Ascending aorta (tissue), 2 donors: ENCODE measurements at regions not wholly inside any gene's neighbourhood (a gene's known extent, or its start where the extent isn't known, plus 50 kb on each side); places are given as distances from the start of the nearest gene placed in this dataset.

Source experiments
- DNase-seq, 2 donors: peaks; one replicate each; pipeline ENCODE4 v3.0.0-alpha.2; 2019; ENCODE audit warnings: low spot score in 2 of 2
- H3K27ac ChIP-seq, 2 donors: fragments of 200-600 bp; sonication (generic); one replicate each; pipeline ENCODE4 v1.5.1; 2016 to 2017; ENCODE audit warnings: mild to moderate bottlenecking in 1 of 2
- H3K27me3 ChIP-seq: fragments of 200-600 bp; sonication (generic); one replicate; pipeline ENCODE4 v1.5.1; 2017
- H3K36me3 ChIP-seq, 2 donors: fragments of 200-600 bp; sonication (generic); one replicate each; pipeline ENCODE4 v1.5.1; 2016
- H3K4me1 ChIP-seq, 2 donors: fragments of 200-600 bp; sonication (generic); one replicate each; pipeline ENCODE4 v1.5.1; 2016 to 2017; ENCODE audit warnings: mild to moderate bottlenecking in 1 of 2
- H3K4me3 ChIP-seq, 2 donors: fragments of 200-600 bp; sonication (generic); one replicate each; pipeline ENCODE4 v1.5.1; 2016 to 2017; ENCODE audit warnings: mild to moderate bottlenecking in 1 of 2
- H3K9me3 ChIP-seq, 2 donors: fragments of 200-600 bp; sonication (generic); one replicate each; pipeline ENCODE4 v1.5.1; 2016
- intact Hi-C: fragments of 100-400 bp; cut with DNase I; formaldehyde crosslinking; loops from one replicate; pipeline ENCODE4 v1.15.1; 2023
- TF ChIP-seq, protein P1 (sequence below), 3 experiments: fragments of 200-600 bp in 2 of 3; fragments of 450-650 bp in 1 of 3; sonication (generic) in 2 of 3; IDR thresholded peaks; one replicate each; pipeline ENCODE4 v1.5.1; 2016 to 2019; ENCODE audit warnings: antibody characterized with exemption in 3 of 3, mild to moderate bottlenecking in 1 of 3, moderate library complexity in 1 of 3

DNA sequence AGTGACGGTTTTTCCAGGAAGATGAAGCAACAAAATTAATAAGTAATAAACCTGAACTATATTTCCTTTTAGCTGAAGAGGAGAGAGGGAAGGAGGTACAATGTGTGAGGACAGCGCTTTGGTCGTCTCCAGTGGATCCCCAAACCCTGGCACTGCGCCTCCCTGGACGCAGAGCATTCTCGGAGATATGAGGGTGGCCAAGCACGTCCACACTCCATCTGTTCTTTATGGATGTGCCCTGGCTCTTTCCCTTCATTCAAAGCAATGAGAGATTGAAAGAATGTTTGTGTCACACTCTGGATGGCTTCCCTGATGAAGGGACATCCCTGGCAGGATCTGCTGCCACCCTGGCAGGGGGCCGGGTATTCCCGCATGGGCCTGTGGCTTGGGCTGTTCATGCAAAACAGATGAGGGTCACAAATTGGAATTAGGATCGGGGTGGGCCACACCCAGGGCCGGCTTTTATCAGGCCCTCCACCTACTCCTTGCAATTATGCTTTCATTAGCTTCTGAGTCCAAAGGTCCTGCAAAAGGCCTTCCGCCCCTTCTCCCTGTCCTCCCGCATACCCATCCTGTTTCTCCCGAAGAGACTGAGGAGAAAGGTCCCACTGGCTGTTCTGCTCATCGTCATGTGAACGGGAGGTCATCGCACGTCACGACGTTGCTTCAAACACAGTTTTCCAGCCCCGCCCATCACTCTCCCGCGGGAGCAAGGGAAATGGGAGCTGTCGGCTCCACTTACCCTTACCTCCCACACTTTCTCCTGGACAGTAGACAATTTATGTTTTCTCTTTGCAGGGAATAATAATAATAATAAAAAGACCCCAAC lies 286.1 kb upstream of the IRX4 start:
- DNase-seq: no peak
- TF ChIP-seq, protein P1, sequence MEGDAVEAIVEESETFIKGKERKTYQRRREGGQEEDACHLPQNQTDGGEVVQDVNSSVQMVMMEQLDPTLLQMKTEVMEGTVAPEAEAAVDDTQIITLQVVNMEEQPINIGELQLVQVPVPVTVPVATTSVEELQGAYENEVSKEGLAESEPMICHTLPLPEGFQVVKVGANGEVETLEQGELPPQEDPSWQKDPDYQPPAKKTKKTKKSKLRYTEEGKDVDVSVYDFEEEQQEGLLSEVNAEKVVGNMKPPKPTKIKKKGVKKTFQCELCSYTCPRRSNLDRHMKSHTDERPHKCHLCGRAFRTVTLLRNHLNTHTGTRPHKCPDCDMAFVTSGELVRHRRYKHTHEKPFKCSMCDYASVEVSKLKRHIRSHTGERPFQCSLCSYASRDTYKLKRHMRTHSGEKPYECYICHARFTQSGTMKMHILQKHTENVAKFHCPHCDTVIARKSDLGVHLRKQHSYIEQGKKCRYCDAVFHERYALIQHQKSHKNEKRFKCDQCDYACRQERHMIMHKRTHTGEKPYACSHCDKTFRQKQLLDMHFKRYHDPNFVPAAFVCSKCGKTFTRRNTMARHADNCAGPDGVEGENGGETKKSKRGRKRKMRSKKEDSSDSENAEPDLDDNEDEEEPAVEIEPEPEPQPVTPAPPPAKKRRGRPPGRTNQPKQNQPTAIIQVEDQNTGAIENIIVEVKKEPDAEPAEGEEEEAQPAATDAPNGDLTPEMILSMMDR (IDR thresholded peaks at IDR 0.05): no peak

DNA sequence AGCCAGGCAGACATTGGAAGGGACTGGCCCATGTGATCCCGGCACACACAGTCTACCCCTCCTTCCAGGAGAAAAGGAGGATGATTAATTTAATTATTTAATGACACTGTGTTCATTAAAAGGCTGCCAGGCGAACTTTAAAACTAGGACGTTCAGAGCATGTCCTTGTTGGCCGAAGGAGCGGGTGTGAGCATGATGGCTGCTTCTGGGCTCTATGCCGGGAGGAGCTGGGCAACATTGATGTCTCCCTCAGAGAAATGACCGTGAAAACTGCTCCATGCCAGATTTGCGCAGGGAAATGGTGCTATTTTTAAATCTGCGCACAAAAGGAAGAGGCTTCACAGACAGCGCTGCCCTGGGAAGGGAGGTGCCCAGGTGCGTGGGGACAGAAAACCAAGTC lies 284.9 kb upstream of the IRX4 start:
- H3K4me1 ChIP-seq: no peaks in the 10 kb centered on the region
- H3K9me3 ChIP-seq: no peaks in the 10 kb centered on the region
- no peaks in the 10 kb centered on the region for H3K36me3 ChIP-seq
- TF ChIP-seq, protein P1 (IDR thresholded peaks at IDR 0.05): no peak
- intact Hi-C loops: no loop called here
- no peak overlapping the region for H3K27ac ChIP-seq
- H3K4me3 ChIP-seq: no peak overlapping the region
- H3K27me3 ChIP-seq: no peaks in the 10 kb centered on the region
- no peak for DNase-seq

More for the DNA sequence above, 286.1 kb upstream of the IRX4 start:
- no peak overlapping the region for H3K27ac ChIP-seq
- no peaks in the 10 kb centered on the region for H3K36me3 ChIP-seq
- H3K4me1 ChIP-seq: no peaks in the 10 kb centered on the region
- H3K4me3 ChIP-seq: no peak overlapping the region
- no peaks in the 10 kb centered on the region for H3K27me3 ChIP-seq
- H3K9me3 ChIP-seq: no peaks in the 10 kb centered on the region
- intact Hi-C loops: no loop called here

DNA sequence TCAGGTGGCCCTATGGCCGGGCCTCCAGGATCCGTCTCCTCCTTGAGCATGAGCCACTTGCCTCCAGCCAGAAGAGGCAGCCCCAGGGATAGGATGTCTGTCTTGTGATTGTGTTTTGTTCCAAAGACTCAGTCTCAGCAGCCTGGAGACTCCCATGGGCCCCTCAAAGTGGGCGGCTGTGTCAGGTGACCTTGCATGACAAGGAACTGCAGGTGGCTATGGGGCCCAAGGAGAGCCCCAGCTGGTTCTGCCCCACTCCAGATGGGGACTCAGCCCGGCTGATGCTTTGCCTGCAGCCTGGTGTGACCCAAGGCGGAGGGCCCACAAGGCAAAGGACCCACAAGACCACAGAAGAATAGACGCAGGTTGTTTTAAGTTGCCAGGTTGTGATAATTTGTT lies 284.3 kb upstream of the IRX4 start:
- Histone ChIP-seq H3K36me3 (no peaks in the 10 kb centered on the region), H3K4me1 (no peaks in the 10 kb centered on the region), H3K9me3 (no peaks in the 10 kb centered on the region), H3K27ac (no peak overlapping the region), H3K27me3 (no peaks in the 10 kb centered on the region), H3K4me3 (no peak overlapping the region)
- DNase-seq: peak in 1 of 2 donors; percentile 38
- intact Hi-C loops: no loop called here
- TF ChIP-seq, protein P1 (IDR thresholded peaks at IDR 0.05): no peak

DNA sequence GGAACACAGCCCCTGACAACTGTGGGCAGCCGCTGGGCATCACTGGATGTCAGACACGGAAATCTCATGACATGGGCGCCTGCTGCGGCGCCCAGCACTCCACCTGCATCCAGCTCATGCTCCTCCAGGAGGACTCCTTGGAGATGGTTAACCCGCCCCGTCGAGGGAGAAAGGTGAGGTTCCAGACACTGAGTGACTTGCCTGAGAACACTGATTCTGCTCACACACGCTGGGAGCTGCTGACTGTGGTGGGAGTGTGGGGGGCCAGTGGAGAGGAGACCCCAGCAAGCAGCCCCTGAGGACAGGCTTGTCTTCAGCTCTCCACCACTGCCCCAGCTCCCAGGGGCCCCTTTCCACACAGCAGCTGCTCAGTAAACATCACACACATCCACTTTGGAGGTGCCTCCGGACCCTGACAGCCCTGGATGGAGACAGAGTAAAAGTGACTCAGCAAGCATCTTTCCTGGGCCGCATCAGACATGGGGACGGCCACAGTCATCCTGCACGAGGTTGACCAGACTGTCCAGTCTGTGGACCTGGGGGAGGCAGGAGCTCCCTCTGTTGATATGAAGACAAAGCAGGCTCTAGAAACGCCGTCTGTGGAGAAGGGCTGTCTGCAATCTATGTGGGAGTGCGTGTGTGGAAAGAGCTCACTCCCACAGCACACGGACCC lies 283.7 kb upstream of the IRX4 start:
- intact Hi-C loops: no loop called here
- TF ChIP-seq, protein P1 (IDR thresholded peaks at IDR 0.05): no peak
- Histone ChIP-seq H3K27me3 (no peaks in the 10 kb centered on the region), H3K27ac (no peak overlapping the region), H3K9me3 (no peaks in the 10 kb centered on the region), H3K36me3 (no peaks in the 10 kb centered on the region), H3K4me1 (no peaks in the 10 kb centered on the region), H3K4me3 (no peak overlapping the region)
- peak in 1 of 2 donors; percentile 58 for DNase-seq

DNA sequence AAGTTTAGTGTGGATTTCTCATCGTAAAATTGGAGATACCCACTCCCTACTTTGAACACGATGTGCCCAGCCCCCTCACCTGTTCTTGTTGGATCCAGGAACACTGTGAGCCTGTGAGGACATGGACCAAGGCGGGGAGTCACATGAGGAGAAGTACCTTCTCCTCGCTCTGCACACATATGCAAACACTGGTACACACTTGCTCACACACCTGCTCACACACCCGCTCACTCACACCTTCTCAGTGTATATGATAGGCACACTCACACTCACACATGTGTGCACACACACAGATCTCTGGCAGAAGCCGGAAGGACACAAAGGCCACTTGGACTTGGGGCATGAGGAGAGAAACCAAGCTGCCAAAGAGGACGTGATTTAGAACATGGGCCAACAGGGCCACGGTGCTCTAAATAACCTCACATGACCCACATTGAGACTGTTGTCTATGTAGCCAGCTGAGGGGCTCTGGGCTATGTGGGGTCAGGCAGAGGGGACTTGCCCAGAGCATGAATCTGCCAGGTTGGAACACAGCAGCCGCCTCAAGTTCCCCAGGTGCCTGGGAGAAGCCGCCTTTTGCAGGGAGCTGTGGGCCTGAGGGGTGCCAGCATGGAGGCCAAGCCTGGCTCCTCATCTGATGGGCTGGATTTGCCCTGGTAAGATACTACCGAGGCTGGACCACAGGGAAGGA lies 283.0 kb upstream of the IRX4 start:
- no peak for DNase-seq
- H3K4me3 ChIP-seq: no peak overlapping the region
- intact Hi-C loops: no loop called here
- no peaks in the 10 kb centered on the region for H3K27me3 ChIP-seq
- H3K9me3 ChIP-seq: no peaks in the 10 kb centered on the region
- H3K27ac ChIP-seq: no peak overlapping the region
- no peaks in the 10 kb centered on the region for H3K36me3 ChIP-seq
- TF ChIP-seq, protein P1 (IDR thresholded peaks at IDR 0.05): no peak
- H3K4me1 ChIP-seq: no peaks in the 10 kb centered on the region
